ENCODE measurements at regions not wholly inside any gene's neighbourhood (a gene's known extent, or its start where the extent isn't known, plus 50 kb on each side); places are given as distances from the start of the nearest gene placed in this dataset.

GRCh38 chr6:22409486-22409885, 112.7 kb upstream of the PRL start:
- H3K4me3 Mint-ChIP-seq (ENCODE audit: unreplicated experiment), result no peak overlapping the region
- H3K36me3 Mint-ChIP-seq (ENCODE audit: insufficient read depth, unreplicated experiment), result no peaks in the 10 kb centered on the region
- ChIA-PET CTCF (interaction anchor here (0.6 to 1.6 kb wide), 4 partner anchors 9 to 451 kb away, joined by 3 to 5 read pairs (median 4); no protein-coding TSS in a partner anchor), POLR2A (interaction anchor here (0.8 to 1.1 kb wide), 3 partner anchors 12 to 43 kb away, joined by 3 read pairs; no protein-coding TSS in a partner anchor)
- no peak overlapping the region for H3K27ac Mint-ChIP-seq (ENCODE audit: low read depth, unreplicated experiment)
- no peaks in the 10 kb centered on the region for H3K27me3 Mint-ChIP-seq (ENCODE audit: insufficient read depth, unreplicated experiment)
- intact Hi-C loops (cut with micrococcal nuclease), result no loop called here
- no peak for DNase-seq (ENCODE audit: unreplicated experiment)
- no TSS peak for BruUV-seq (replicated peaks)
- peaks cover 9% of the 10 kb centered on the region for H3K4me1 Mint-ChIP-seq (ENCODE audit: insufficient read depth, unreplicated experiment)
- H3K9me3 Mint-ChIP-seq (ENCODE audit: unreplicated experiment), result peaks cover 7% of the 10 kb centered on the region
- TF ChIP-seq CTCF (IDR thresholded peaks at IDR 0.05; ENCODE audit: unreplicated experiment), result no peak

GRCh38 chr6:22411376-22412105, 114.7 kb upstream of the PRL start:
- POLR2A ChIA-PET, result no interaction called here
- Mint-ChIP-seq H3K27ac (ENCODE audit: low read depth, unreplicated experiment) (peak overlapping the region; percentile 76), H3K36me3 (ENCODE audit: insufficient read depth, unreplicated experiment) (no peaks in the 10 kb centered on the region), H3K27me3 (ENCODE audit: insufficient read depth, unreplicated experiment) (no peaks in the 10 kb centered on the region), H3K9me3 (ENCODE audit: unreplicated experiment) (peaks cover 7% of the 10 kb centered on the region), H3K4me1 (ENCODE audit: insufficient read depth, unreplicated experiment) (peaks cover 9% of the 10 kb centered on the region), H3K4me3 (ENCODE audit: unreplicated experiment) (no peak overlapping the region)
- CTCF ChIA-PET, result no interaction called here
- BruUV-seq (replicated peaks), result no TSS peak
- DNase-seq (ENCODE audit: unreplicated experiment), result peak; percentile 25
- TF ChIP-seq CTCF (IDR thresholded peaks at IDR 0.05; ENCODE audit: unreplicated experiment), result no peak
- intact Hi-C loops (cut with micrococcal nuclease), result no loop called here

- intact Hi-C loops (cut with micrococcal nuclease), result no loop called here
- BruUV-seq (replicated peaks), result no TSS peak
- ChIA-PET CTCF (interaction anchor here (0.7 kb wide), 1 partner anchor 9 kb away, joined by 3 read pairs; no protein-coding TSS in a partner anchor), POLR2A (no interaction called here)
- DNase-seq (ENCODE audit: unreplicated experiment), result no peak
- peaks cover 7% of the 10 kb centered on the region for H3K9me3 Mint-ChIP-seq (ENCODE audit: unreplicated experiment)
- H3K4me1 Mint-ChIP-seq (ENCODE audit: insufficient read depth, unreplicated experiment), result peaks cover 9% of the 10 kb centered on the region
- no peak for TF ChIP-seq CTCF (IDR thresholded peaks at IDR 0.05; ENCODE audit: unreplicated experiment)
- H3K27ac Mint-ChIP-seq (ENCODE audit: low read depth, unreplicated experiment), result no peak overlapping the region
- no peaks in the 10 kb centered on the region for H3K36me3 Mint-ChIP-seq (ENCODE audit: insufficient read depth, unreplicated experiment)
- no peaks in the 10 kb centered on the region for H3K27me3 Mint-ChIP-seq (ENCODE audit: insufficient read depth, unreplicated experiment)
- H3K4me3 Mint-ChIP-seq (ENCODE audit: unreplicated experiment), result no peak overlapping the region
These were observed 116.2 kb upstream of the PRL start for GRCh38 chr6:22412994-22413393.

- intact Hi-C loops (cut with micrococcal nuclease), result no loop called here
- no peaks in the 10 kb centered on the region for H3K36me3 Mint-ChIP-seq (ENCODE audit: insufficient read depth, unreplicated experiment)
- H3K4me1 Mint-ChIP-seq (ENCODE audit: insufficient read depth, unreplicated experiment), result peaks cover 9% of the 10 kb centered on the region
- no peaks in the 10 kb centered on the region for H3K27me3 Mint-ChIP-seq (ENCODE audit: insufficient read depth, unreplicated experiment)
- no peak overlapping the region for H3K27ac Mint-ChIP-seq (ENCODE audit: low read depth, unreplicated experiment)
- H3K4me3 Mint-ChIP-seq (ENCODE audit: unreplicated experiment), result no peak overlapping the region
- H3K9me3 Mint-ChIP-seq (ENCODE audit: unreplicated experiment), result peaks cover 12% of the 10 kb centered on the region
- ChIA-PET CTCF (interaction anchor here (0.7 kb wide), 1 partner anchor 8 kb away, joined by 3 read pairs; no protein-coding TSS in a partner anchor), POLR2A (no interaction called here)
- BruUV-seq (replicated peaks), result no TSS peak
- no peak for DNase-seq (ENCODE audit: unreplicated experiment)
- no peak for TF ChIP-seq CTCF (IDR thresholded peaks at IDR 0.05; ENCODE audit: unreplicated experiment)
These were observed 117.0 kb upstream of the PRL start for GRCh38 chr6:22413681-22414311.

Data from MCF 10A (cell line).